ENCODE measurements at regions not wholly inside any gene's neighbourhood (a gene's known extent, or its start where the extent isn't known, plus 50 kb on each side); places are given as distances from the start of the nearest gene placed in this dataset.

DNA sequence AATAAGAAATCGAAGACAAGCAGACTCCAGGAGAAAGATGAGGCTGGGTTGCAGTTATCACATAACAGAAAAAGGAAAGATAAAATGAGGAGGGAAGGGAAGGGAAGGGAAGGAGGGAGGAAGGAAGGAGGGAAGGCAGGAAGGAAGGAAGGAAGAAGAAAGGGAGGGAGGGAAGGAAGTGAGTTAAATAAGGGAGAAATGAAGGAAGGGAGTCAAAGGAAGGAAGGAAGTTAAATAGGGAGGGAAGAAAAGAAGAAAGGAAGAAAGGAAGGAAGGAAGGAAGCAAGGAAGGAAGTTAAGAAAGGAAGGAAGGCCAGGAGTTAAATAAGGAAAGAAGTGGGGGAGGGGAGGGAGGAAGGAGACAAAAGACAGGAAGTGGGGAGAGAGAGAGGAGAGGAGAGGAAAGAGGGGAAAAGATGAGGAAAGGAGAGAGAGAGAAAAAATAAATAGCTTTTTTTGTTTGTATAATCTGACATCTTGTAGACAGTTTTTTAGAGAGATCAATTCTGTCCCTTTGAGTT is 679.6 kb downstream of the HS3ST4 start:
- Histone ChIP-seq H3K4me3 (ENCODE audit: low read depth, low read length) (no peak overlapping the region), H3K27me3 (ENCODE audit: control insufficient read depth, insufficient read depth, low read length) (no peaks in the 10 kb centered on the region), H3K36me3 (ENCODE audit: control insufficient read depth, insufficient read depth, low read length) (no peaks in the 10 kb centered on the region)
- DNase-seq (ENCODE audit: low read depth): no peak
- TF ChIP-seq CTCF (IDR thresholded peaks at IDR 0.05; ENCODE audit: insufficient read depth, low read length, severe bottlenecking): no peak
- no peak for FAIRE-seq

- TF ChIP-seq CTCF (IDR thresholded peaks at IDR 0.05; ENCODE audit: insufficient read depth, low read length, severe bottlenecking): no peak
- FAIRE-seq: peak; percentile 99
- no peaks in the 10 kb centered on the region for H3K27me3 ChIP-seq (ENCODE audit: control insufficient read depth, insufficient read depth, low read length)
- no peak for DNase-seq (ENCODE audit: low read depth)
- H3K36me3 ChIP-seq (ENCODE audit: control insufficient read depth, insufficient read depth, low read length): no peaks in the 10 kb centered on the region
- H3K4me3 ChIP-seq (ENCODE audit: low read depth, low read length): no peak overlapping the region
Observed at GRCh38 chr16:26374279-26374925, 682.6 kb downstream of the HS3ST4 start.

DNA sequence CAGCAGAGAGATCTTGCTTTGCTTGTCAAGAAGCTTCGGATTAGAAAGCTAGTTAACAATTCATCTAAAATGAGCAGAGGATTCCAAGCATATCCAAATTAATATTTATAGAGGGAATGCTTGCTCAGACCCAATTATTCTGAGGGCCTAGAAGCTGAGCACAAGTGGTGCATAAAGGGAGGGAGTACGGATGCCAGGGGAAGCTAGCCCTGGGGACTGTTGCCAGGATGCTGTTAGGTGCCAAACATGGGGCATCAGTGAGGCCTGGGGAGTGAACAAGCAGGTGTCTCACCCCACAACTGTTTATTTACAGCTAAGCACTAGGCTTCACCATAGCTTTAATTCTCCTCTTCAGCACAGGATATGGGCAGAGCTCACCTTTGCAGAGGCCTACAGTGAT is 684.1 kb upstream of the C16orf82 start:
- Histone ChIP-seq H3K4me3 (ENCODE audit: low read depth, low read length) (no peak overlapping the region), H3K36me3 (ENCODE audit: control insufficient read depth, insufficient read depth, low read length) (no peaks in the 10 kb centered on the region), H3K27me3 (ENCODE audit: control insufficient read depth, insufficient read depth, low read length) (no peaks in the 10 kb centered on the region)
- FAIRE-seq (no peak), DNase-seq (ENCODE audit: low read depth) (no peak)
- TF ChIP-seq CTCF (IDR thresholded peaks at IDR 0.05; ENCODE audit: insufficient read depth, low read length, severe bottlenecking): no peak

DNA sequence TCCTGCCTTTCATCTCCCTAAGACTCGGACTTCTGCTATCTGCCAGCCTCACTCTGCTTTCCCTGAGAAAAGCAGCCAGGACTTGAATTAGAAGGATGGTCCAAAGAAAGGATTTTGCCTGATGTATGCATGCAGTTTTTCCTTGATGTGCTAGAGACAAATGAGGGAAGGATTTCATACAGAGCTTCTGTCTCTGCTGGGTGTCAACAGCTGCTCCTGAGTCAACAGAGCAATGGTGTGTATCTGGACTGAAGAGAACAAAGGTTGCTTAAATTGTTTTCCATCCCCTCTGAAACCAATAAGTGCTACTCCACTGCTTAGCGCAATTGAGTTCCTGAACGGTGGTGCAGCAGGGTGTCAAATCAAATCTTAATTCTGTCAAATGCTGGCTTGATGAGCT is 680.6 kb upstream of the C16orf82 start:
- TF ChIP-seq CTCF (IDR thresholded peaks at IDR 0.05; ENCODE audit: insufficient read depth, low read length, severe bottlenecking): no peak
- FAIRE-seq (no peak), DNase-seq (ENCODE audit: low read depth) (no peak)
- H3K27me3 ChIP-seq (ENCODE audit: control insufficient read depth, insufficient read depth, low read length): no peaks in the 10 kb centered on the region
- H3K4me3 ChIP-seq (ENCODE audit: low read depth, low read length): no peak overlapping the region
- no peaks in the 10 kb centered on the region for H3K36me3 ChIP-seq (ENCODE audit: control insufficient read depth, insufficient read depth, low read length)

GRCh38 chr16:26391833-26392232 is 674.9 kb upstream of the C16orf82 start:
- Histone ChIP-seq H3K27me3 (ENCODE audit: control insufficient read depth, insufficient read depth, low read length) (no peaks in the 10 kb centered on the region), H3K4me3 (ENCODE audit: low read depth, low read length) (no peak overlapping the region), H3K36me3 (ENCODE audit: control insufficient read depth, insufficient read depth, low read length) (no peaks in the 10 kb centered on the region)
- no peak for FAIRE-seq
- no peak for DNase-seq (ENCODE audit: low read depth)
- TF ChIP-seq CTCF (IDR thresholded peaks at IDR 0.05; ENCODE audit: insufficient read depth, low read length, severe bottlenecking): no peak

- FAIRE-seq (no peak), DNase-seq (ENCODE audit: low read depth) (no peak)
- no peak overlapping the region for H3K4me3 ChIP-seq (ENCODE audit: low read depth, low read length)
- H3K36me3 ChIP-seq (ENCODE audit: control insufficient read depth, insufficient read depth, low read length): no peaks in the 10 kb centered on the region
- TF ChIP-seq CTCF (IDR thresholded peaks at IDR 0.05; ENCODE audit: insufficient read depth, low read length, severe bottlenecking): no peak
- H3K27me3 ChIP-seq (ENCODE audit: control insufficient read depth, insufficient read depth, low read length): no peaks in the 10 kb centered on the region
Observed at GRCh38 chr16:26394409-26394808, 672.3 kb upstream of the C16orf82 start.

All from bronchial epithelial cell (primary cell).